ENCODE measurements at regions not wholly inside any gene's neighbourhood (a gene's known extent, or its start where the extent isn't known, plus 50 kb on each side); places are given as distances from the start of the nearest gene placed in this dataset.

GRCh38 chr2:5869936-5870335 is 177.8 kb downstream of the SOX11 start:
- Histone ChIP-seq H3K4me3 (ENCODE audit: low read depth in 1 of 2, low read length in 2 of 2) (no peak overlapping the region), H3K9me3 (ENCODE audit: control insufficient read depth in 1 of 2, low read length in 2 of 2) (peaks cover 0 to 4% of the 10 kb centered on the region in 2 donors), H3K27ac (ENCODE audit: low read depth, low read length) (no peak overlapping the region), H3K9ac (ENCODE audit: low read depth in 1 of 2, low read length in 2 of 2) (no peak overlapping the region), H3K27me3 (ENCODE audit: control insufficient read depth in 1 of 2, insufficient read depth in 2 of 2, low read length in 2 of 2) (no peaks in the 10 kb centered on the region), H3K36me3 (ENCODE audit: control insufficient read depth in 1 of 2, insufficient read depth in 2 of 2, low read length in 2 of 2) (no peaks in the 10 kb centered on the region), H3K4me1 (ENCODE audit: control insufficient read depth in 1 of 2, insufficient read depth in 2 of 2, low read length in 2 of 2) (no peaks in the 10 kb centered on the region)

GRCh38 chr2:5877360-5877759 is 185.2 kb downstream of the SOX11 start:
- no peaks in the 10 kb centered on the region for H3K4me1 ChIP-seq (ENCODE audit: control insufficient read depth in 1 of 2, insufficient read depth in 2 of 2, low read length in 2 of 2)
- H3K9ac ChIP-seq (ENCODE audit: low read depth in 1 of 2, low read length in 2 of 2), result no peak overlapping the region
- no peaks in the 10 kb centered on the region for H3K27me3 ChIP-seq (ENCODE audit: control insufficient read depth in 1 of 2, insufficient read depth in 2 of 2, low read length in 2 of 2)
- H3K9me3 ChIP-seq (ENCODE audit: control insufficient read depth in 1 of 2, low read length in 2 of 2), result peaks cover 0 to 3% of the 10 kb centered on the region in 2 donors
- no peak overlapping the region for H3K4me3 ChIP-seq (ENCODE audit: low read depth in 1 of 2, low read length in 2 of 2)
- no peak overlapping the region for H3K27ac ChIP-seq (ENCODE audit: low read depth, low read length)
- H3K36me3 ChIP-seq (ENCODE audit: control insufficient read depth in 1 of 2, insufficient read depth in 2 of 2, low read length in 2 of 2), result no peaks in the 10 kb centered on the region

GRCh38 chr2:5885451-5886173 is 193.4 kb downstream of the SOX11 start:
- Histone ChIP-seq H3K4me3 (ENCODE audit: low read depth in 1 of 2, low read length in 2 of 2) (no peak overlapping the region), H3K27ac (ENCODE audit: low read depth, low read length) (no peak overlapping the region), H3K9me3 (ENCODE audit: control insufficient read depth in 1 of 2, low read length in 2 of 2) (peaks cover 2 to 4% of the 10 kb centered on the region in 2 donors), H3K4me1 (ENCODE audit: control insufficient read depth in 1 of 2, insufficient read depth in 2 of 2, low read length in 2 of 2) (no peaks in the 10 kb centered on the region), H3K9ac (ENCODE audit: low read depth in 1 of 2, low read length in 2 of 2) (no peak overlapping the region), H3K36me3 (ENCODE audit: control insufficient read depth in 1 of 2, insufficient read depth in 2 of 2, low read length in 2 of 2) (no peaks in the 10 kb centered on the region), H3K27me3 (ENCODE audit: control insufficient read depth in 1 of 2, insufficient read depth in 2 of 2, low read length in 2 of 2) (no peaks in the 10 kb centered on the region)

- Histone ChIP-seq H3K27ac (ENCODE audit: low read depth, low read length) (no peak overlapping the region), H3K36me3 (ENCODE audit: control insufficient read depth in 1 of 2, insufficient read depth in 2 of 2, low read length in 2 of 2) (no peaks in the 10 kb centered on the region), H3K27me3 (ENCODE audit: control insufficient read depth in 1 of 2, insufficient read depth in 2 of 2, low read length in 2 of 2) (no peaks in the 10 kb centered on the region), H3K9ac (ENCODE audit: low read depth in 1 of 2, low read length in 2 of 2) (no peak overlapping the region), H3K9me3 (ENCODE audit: control insufficient read depth in 1 of 2, low read length in 2 of 2) (peaks cover 2 to 4% of the 10 kb centered on the region in 2 donors), H3K4me3 (ENCODE audit: low read depth in 1 of 2, low read length in 2 of 2) (no peak overlapping the region), H3K4me1 (ENCODE audit: control insufficient read depth in 1 of 2, insufficient read depth in 2 of 2, low read length in 2 of 2) (no peaks in the 10 kb centered on the region)
These were observed 194.3 kb downstream of the SOX11 start for GRCh38 chr2:5886462-5886861.

GRCh38 chr2:5888126-5888525 is 195.9 kb downstream of the SOX11 start:
- Histone ChIP-seq H3K9me3 (ENCODE audit: control insufficient read depth in 1 of 2, low read length in 2 of 2) (peaks cover 0 to 2% of the 10 kb centered on the region in 2 donors), H3K9ac (ENCODE audit: low read depth in 1 of 2, low read length in 2 of 2) (no peak overlapping the region), H3K27ac (ENCODE audit: low read depth, low read length) (no peak overlapping the region), H3K27me3 (ENCODE audit: control insufficient read depth in 1 of 2, insufficient read depth in 2 of 2, low read length in 2 of 2) (no peaks in the 10 kb centered on the region), H3K4me1 (ENCODE audit: control insufficient read depth in 1 of 2, insufficient read depth in 2 of 2, low read length in 2 of 2) (no peaks in the 10 kb centered on the region), H3K4me3 (ENCODE audit: low read depth in 1 of 2, low read length in 2 of 2) (no peak overlapping the region), H3K36me3 (ENCODE audit: control insufficient read depth in 1 of 2, insufficient read depth in 2 of 2, low read length in 2 of 2) (no peaks in the 10 kb centered on the region)

GRCh38 chr2:5889519-5889918 is 197.3 kb downstream of the SOX11 start:
- H3K9ac ChIP-seq (ENCODE audit: low read depth in 1 of 2, low read length in 2 of 2), result no peak overlapping the region
- H3K36me3 ChIP-seq (ENCODE audit: control insufficient read depth in 1 of 2, insufficient read depth in 2 of 2, low read length in 2 of 2), result no peaks in the 10 kb centered on the region
- no peaks in the 10 kb centered on the region for H3K4me1 ChIP-seq (ENCODE audit: control insufficient read depth in 1 of 2, insufficient read depth in 2 of 2, low read length in 2 of 2)
- no peaks in the 10 kb centered on the region for H3K9me3 ChIP-seq (ENCODE audit: control insufficient read depth in 1 of 2, low read length in 2 of 2)
- no peak overlapping the region for H3K4me3 ChIP-seq (ENCODE audit: low read depth in 1 of 2, low read length in 2 of 2)
- no peaks in the 10 kb centered on the region for H3K27me3 ChIP-seq (ENCODE audit: control insufficient read depth in 1 of 2, insufficient read depth in 2 of 2, low read length in 2 of 2)
- H3K27ac ChIP-seq (ENCODE audit: low read depth, low read length), result no peak overlapping the region

- Histone ChIP-seq H3K27ac (ENCODE audit: low read depth, low read length) (no peak overlapping the region), H3K27me3 (ENCODE audit: control insufficient read depth in 1 of 2, insufficient read depth in 2 of 2, low read length in 2 of 2) (no peaks in the 10 kb centered on the region), H3K4me1 (ENCODE audit: control insufficient read depth in 1 of 2, insufficient read depth in 2 of 2, low read length in 2 of 2) (no peaks in the 10 kb centered on the region), H3K9ac (ENCODE audit: low read depth in 1 of 2, low read length in 2 of 2) (no peak overlapping the region), H3K9me3 (ENCODE audit: control insufficient read depth in 1 of 2, low read length in 2 of 2) (no peaks in the 10 kb centered on the region), H3K36me3 (ENCODE audit: control insufficient read depth in 1 of 2, insufficient read depth in 2 of 2, low read length in 2 of 2) (no peaks in the 10 kb centered on the region), H3K4me3 (ENCODE audit: low read depth in 1 of 2, low read length in 2 of 2) (no peak overlapping the region)
These were observed 202.2 kb downstream of the SOX11 start for GRCh38 chr2:5894355-5894754.

GRCh38 chr2:5895284-5895683 is 203.1 kb downstream of the SOX11 start:
- H3K36me3 ChIP-seq (ENCODE audit: control insufficient read depth in 1 of 2, insufficient read depth in 2 of 2, low read length in 2 of 2), result no peaks in the 10 kb centered on the region
- H3K4me3 ChIP-seq (ENCODE audit: low read depth in 1 of 2, low read length in 2 of 2), result no peak overlapping the region

GRCh38 chr2:5897249-5897648 is 205.1 kb downstream of the SOX11 start:
- H3K36me3 ChIP-seq (ENCODE audit: control insufficient read depth in 1 of 2, insufficient read depth in 2 of 2, low read length in 2 of 2), result no peaks in the 10 kb centered on the region
- H3K27me3 ChIP-seq (ENCODE audit: control insufficient read depth in 1 of 2, insufficient read depth in 2 of 2, low read length in 2 of 2), result no peaks in the 10 kb centered on the region
- H3K9me3 ChIP-seq (ENCODE audit: control insufficient read depth in 1 of 2, low read length in 2 of 2), result no peaks in the 10 kb centered on the region
- no peaks in the 10 kb centered on the region for H3K4me1 ChIP-seq (ENCODE audit: control insufficient read depth in 1 of 2, insufficient read depth in 2 of 2, low read length in 2 of 2)
- no peak overlapping the region for H3K4me3 ChIP-seq (ENCODE audit: low read depth in 1 of 2, low read length in 2 of 2)
- no peak overlapping the region for H3K27ac ChIP-seq (ENCODE audit: low read depth, low read length)
- H3K9ac ChIP-seq (ENCODE audit: low read depth in 1 of 2, low read length in 2 of 2), result no peak overlapping the region

More at GRCh38 chr2:5895284-5895683, 203.1 kb downstream of the SOX11 start:
- no peaks in the 10 kb centered on the region for H3K9me3 ChIP-seq (ENCODE audit: control insufficient read depth in 1 of 2, low read length in 2 of 2)
- H3K27ac ChIP-seq (ENCODE audit: low read depth, low read length), result no peak overlapping the region
- no peaks in the 10 kb centered on the region for H3K4me1 ChIP-seq (ENCODE audit: control insufficient read depth in 1 of 2, insufficient read depth in 2 of 2, low read length in 2 of 2)
- no peaks in the 10 kb centered on the region for H3K27me3 ChIP-seq (ENCODE audit: control insufficient read depth in 1 of 2, insufficient read depth in 2 of 2, low read length in 2 of 2)
- no peak overlapping the region for H3K9ac ChIP-seq (ENCODE audit: low read depth in 1 of 2, low read length in 2 of 2)

GRCh38 chr2:5898667-5899066 is 206.5 kb downstream of the SOX11 start:
- H3K36me3 ChIP-seq (ENCODE audit: control insufficient read depth in 1 of 2, insufficient read depth in 2 of 2, low read length in 2 of 2), result no peaks in the 10 kb centered on the region
- H3K9me3 ChIP-seq (ENCODE audit: control insufficient read depth in 1 of 2, low read length in 2 of 2), result no peaks in the 10 kb centered on the region
- H3K27me3 ChIP-seq (ENCODE audit: control insufficient read depth in 1 of 2, insufficient read depth in 2 of 2, low read length in 2 of 2), result no peaks in the 10 kb centered on the region
- H3K4me3 ChIP-seq (ENCODE audit: low read depth in 1 of 2, low read length in 2 of 2), result no peak overlapping the region
- H3K4me1 ChIP-seq (ENCODE audit: control insufficient read depth in 1 of 2, insufficient read depth in 2 of 2, low read length in 2 of 2), result no peaks in the 10 kb centered on the region
- H3K9ac ChIP-seq (ENCODE audit: low read depth in 1 of 2, low read length in 2 of 2), result no peak overlapping the region
- H3K27ac ChIP-seq (ENCODE audit: low read depth, low read length), result no peak overlapping the region

Measured in duodenal mucosa (tissue), 2 donors.